Mucosa of gallbladder (tissue), 1 donor: ENCODE measurements at regions not wholly inside any gene's neighbourhood (a gene's known extent, or its start where the extent isn't known, plus 50 kb on each side); places are given as distances from the start of the nearest gene placed in this dataset.

Experiments used
- DNase-seq: peaks from one replicate; pipeline ENCODE4 v3.0.0-alpha.2; 2020; ENCODE audit warnings: low spot score
- donor health status: DM: no; HTN: no; CAD: no.

DNA sequence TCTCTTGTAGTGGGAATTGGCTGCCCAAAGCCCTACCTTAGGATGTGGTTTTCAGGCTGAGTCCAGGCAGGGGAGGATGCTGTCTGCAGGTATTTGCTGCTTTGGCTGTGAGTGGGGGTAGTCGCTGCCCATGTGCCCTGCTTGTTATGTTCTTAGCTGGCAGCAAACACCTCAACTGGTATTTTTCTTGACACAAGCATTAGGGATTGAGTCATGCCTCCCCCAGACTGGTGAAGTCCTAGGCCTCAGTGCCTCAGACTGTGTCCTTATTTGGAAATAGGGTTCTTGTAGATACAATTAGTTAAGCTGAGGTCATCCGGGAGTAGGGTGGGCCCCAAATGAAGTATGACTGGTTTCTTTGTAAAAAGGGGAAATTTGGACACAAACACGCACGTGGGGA lies 808.3 kb upstream of the EEF2KMT start:
- DNase-seq: no peak

DNA sequence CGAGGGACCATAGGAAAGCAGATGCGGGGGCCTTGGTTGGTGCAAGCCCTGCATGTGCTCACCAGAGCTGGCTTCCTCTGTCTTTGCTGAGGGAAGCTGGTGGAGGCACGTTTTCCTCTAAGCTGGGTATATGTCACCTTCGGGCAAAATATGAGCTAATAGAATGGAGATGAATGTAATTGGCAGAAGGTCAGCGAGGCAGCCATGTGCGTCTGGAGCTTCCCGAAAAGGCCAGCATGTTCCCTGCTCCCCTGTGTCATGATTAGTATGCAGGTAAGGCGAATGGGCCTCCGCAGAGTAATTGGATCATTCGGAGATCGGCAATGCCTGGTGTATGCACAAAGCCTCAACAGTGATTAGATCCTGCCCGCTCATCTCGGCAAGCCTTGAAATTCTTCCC lies 806.2 kb upstream of the EEF2KMT start:
- DNase-seq: no peak

DNA sequence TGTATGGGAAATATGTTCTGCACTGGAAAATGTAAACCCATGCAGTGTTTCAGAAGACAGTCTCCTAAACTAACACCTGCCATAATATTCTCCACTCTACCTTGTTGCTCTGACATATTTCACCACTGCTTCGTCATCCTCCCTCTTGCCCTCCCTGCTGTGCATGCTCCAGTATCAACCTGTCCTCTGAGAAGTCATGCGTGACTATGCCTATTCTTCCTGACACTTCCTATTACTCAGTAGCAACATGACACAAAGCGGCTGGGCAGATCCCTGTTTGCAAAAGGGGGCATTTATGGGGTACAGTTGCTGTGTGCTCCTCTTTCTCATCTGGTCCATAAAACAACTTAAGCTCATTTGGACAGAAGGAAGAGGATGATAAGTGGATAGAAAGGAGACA lies 805.6 kb upstream of the EEF2KMT start:
- DNase-seq: no peak

DNA sequence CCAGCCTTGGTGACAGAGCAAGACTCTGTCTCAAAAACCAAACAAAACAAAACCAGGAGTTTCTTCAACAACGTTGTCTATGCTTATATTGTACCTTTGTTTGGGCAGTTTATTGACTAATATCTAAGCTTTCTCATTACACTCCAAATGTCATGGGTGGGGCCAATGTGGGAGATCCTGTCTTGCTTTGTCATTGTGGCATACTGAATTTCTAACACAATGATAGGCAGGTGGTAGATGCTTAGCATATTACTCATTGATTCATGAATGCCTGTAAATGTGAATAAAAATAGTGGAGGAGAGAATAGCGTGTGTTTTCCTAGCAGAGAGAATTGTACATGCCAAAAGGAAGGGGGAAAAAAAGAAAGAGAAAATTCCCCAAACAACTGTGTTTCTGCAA lies 802.5 kb upstream of the EEF2KMT start:
- no peak for DNase-seq

DNA sequence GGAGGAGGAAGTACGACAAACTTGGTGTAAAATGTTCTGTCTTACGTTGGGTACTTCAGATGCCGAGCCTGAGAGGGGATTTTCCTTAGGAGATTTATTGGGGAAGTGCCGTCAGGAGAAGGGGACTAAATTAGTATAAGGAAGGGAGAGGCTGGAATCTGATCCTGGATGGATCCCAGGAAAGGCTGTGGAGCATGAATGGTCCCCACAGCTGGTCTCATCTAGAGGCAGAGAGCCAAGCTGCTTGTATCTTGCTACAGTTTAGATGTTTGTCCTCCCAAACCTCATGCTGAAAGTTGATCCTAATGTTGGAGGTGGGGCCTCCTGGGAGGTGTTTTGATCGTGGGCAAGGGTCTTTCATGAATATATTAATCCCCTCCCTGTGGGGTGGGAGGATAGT lies 798.4 kb upstream of the EEF2KMT start:
- DNase-seq: no peak

DNA sequence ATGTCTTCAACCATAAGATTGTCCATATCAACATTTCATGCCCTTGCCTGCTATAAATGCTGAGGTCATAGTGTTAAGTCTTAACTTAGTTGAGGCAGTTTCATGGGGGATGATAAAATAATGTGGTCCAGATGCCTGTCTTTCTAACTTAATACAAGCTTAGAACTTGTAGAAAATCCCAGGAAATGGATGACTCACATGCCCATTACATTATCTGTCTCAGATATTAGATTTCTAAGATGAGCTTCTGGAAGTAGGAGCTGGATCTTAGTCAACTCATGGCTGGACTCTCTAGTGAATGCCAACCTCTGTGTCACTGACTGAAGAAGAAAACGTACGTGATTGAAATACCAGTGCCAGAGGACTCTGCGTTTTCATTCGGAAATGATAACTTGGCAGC lies 797.5 kb upstream of the EEF2KMT start:
- no peak for DNase-seq

DNA sequence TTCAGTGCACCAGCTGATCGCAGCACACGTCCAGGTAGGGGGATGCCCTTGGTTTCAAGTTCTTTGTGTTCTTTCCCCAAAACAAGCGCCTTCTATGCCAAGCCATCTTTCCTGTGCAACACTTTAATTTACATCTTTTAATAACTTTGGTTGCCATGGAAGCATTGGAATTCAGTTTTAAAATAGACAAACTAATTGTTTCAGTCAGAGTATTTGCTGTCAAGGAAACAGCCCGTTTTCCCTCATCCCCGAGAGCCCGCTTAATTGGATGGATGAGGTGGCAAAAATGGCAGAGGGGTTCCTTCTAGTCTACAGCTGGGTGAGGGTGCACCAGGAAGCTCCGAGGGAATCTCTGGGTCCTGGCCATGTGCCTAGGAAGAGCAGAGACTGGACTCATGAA lies 793.7 kb upstream of the EEF2KMT start:
- DNase-seq: no peak

DNA sequence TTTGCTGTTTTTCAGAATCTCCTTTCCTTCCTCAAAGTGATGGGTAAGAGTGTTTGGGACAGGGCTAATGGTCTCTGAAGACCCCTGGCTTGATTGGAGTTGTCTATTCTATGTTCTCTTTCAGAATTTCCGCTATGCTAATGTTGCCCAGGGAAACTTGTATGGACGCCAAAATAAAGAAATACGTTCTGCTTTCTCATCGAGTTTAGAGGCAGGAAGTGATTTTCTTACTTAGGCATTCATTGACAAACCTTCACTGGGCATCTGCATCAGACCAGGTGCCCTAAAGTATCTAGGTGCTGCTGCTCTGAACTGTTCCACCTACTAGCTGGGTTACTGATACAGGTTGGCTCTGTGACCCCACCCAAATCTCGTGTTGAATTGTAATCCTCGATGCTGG lies 787.9 kb upstream of the EEF2KMT start:
- DNase-seq: no peak

DNA sequence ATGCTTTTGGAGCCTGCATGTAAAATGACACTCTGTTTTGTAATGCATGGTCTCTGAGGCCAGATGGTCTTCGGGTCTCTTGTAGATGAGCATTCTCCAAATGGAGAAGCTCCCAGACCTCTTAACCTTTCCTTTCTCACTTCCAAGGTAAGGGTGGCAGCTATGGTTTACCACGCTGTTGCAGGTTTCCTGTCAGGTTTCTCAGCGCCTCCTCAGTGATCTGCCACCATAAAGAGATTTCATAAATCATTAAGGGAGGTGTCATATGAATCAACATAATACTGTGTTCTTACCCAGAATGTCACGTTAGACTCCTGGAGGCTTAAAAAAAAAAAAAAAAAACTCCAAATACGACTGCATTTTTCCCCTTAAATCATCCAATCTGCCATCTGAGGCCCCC lies 787.4 kb upstream of the EEF2KMT start:
- DNase-seq: no peak

DNA sequence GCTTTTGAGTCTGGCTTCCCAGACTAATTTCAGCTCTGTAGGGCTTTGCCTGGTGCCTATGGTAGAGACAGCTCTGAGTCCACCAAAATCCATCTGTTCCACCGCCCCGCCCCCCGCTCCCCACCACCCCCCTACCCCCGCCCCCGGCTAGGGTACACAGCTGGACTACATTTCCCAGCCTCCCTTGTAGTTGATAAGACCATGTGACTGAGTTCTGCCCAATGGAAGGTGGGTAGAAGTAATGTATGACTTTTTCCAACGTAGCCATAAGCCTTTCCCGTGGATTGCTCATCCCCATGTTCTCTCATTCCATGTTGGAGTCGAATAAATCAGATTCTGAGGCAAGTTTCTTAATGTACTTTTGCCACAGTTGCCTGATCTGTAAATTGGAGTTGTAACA lies 786.7 kb upstream of the EEF2KMT start:
- no peak for DNase-seq

DNA sequence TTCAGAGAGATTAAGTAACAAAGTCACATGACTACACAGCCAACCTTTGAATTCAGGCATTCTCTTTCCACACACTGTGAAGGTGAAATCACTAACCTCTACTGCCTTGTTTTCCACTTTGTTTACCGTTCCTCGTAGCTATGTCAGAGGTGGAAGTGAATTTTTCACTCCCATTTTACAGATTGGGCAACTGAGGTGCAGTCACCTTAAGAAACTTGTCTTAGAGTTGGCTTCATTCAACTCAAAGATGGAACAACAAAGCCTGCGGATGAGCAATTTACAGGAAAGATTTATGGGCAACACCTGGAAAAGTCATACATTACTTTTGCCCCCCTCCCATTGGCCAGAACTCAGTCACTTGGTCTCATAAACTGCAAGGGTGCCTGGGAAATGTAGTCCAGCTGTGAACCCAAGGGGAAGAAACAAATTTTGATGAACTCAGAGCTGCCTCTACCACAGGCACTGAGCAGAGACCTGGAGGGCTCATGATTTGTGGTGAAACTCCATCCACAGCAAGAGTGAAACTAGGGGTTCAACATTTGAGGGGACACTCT lies 784.6 kb upstream of the EEF2KMT start:
- no peak for DNase-seq

DNA sequence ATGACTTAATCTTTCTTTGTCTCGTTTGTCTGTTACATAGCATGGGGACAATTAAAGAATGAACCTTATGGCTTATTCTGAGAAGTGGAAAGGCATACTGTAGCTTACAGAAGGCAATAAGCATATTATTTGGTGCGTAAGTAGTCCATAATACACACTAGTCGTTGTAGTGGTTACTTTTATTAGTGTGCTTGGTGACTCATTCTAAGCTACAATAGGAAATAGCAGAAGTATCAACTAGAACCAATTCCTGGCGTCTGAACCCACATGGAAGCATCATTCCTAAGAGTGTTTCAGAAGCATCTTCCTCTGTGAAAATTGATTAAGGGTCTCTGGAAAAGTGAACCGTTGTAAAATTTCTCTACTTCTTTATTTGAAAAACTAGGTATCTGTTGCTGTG lies 777.8 kb upstream of the EEF2KMT start:
- no peak for DNase-seq

DNA sequence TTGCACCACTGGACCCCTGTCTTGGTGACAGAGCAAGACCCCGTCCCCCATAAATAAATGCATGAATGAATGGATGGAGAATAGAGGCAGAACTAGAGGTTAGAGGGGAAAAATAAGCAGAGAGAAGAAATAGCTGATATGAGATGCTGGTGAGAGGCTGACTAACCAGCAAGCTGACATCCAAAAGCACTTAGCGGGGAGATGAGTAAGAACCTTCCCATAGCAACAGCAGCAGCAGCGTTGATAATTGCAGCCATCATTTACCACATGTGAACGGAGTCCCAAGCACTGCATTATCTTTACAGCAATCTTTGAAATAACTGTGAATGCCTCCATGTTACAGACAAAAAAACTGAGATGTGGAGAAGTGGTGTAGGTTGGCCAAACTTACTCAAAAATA lies 777.3 kb upstream of the EEF2KMT start:
- DNase-seq: no peak

DNA sequence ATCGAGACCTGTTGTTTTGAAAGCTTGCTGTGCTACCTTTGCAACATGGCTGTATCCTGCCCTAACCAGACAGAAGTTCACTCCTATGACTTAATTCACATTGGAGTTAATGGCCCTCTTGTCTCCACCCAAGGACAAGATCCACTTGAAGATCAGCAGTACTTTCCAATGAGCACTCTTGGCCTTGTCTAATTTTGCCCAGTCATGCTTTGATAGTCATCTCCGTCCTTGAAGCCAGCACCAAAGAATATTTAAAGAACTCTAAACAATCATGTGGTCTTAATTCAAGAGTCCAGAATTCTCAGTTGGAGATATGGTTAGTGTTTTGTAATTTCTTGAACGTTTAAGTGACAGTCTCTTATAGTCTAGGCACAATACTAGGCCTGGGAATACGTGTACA lies 775.6 kb upstream of the EEF2KMT start:
- no peak for DNase-seq

DNA sequence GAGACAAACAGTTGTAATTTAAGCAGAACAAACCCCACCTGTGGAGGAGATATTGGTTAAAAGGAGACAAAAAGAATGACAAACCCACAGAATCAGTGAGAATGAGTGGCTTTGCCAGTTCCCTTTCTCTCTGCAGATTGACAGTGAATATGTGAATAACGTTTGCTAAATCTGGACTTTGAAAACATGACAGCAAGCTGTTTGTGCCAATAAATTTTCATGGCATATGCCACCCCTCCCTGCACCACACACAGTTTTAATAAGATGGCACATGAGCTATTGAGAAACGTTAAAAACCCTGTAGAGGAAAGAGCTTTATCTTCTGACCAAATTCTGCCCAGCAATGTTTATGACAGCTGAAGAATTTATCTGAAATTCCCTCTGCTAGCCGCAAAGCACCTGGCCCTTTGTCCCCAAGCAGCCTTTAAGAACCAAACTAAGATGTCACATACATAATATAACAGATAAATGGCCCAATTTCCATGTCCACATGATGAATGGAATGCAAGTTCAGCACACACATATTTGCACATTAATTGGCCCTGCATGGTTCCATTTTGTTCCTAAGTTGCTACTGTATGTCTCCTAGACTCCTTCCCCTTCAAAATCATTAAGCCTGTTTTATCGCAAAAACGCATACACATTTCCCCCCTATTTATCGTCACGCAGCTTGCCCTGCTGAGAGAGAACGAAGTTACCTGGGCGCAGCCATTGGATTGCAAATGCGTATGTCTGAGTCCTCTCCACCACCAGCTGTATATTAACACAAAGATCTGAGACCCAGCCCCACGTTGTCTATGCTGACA lies 773.5 kb upstream of the EEF2KMT start:
- no peak for DNase-seq

DNA sequence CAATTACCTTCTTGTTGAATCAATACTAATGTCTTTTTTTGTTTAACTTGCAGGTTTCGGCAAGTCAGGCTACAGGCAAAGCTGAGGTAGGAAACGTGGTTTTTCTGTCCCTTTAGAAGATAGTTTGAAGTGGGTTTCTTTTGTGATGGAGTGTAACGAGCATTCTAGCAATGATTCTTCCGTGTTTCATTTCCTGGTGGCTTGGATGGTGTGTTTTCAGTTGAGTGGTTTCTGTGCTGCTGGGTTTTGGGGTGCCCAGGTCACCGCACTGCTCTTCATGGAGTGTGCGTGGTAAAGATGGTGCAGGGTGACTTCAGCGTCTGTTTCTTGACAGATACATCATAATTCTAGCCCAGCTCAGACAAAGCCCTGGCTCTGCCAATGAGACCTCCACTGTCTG lies 769.7 kb upstream of the EEF2KMT start:
- DNase-seq: no peak

DNA sequence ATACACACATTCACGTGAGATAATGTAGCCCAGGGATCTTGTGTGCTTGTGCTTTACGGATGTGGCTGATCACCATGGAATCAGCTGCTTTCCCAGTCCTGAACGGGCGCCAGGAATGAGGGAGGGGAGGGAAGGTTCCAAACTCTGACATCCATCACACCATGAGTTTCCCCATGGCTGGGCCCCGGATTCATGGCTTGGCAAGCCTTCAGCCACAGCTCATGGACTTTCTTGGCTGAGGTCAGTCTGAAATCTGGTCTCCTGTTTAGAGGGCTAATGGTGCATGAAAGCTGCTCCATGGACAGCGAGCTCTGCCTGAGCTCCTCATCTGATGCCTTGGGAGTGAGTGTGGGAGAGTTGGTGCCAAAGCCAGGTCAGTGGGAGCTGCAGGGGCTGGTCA lies 767.6 kb upstream of the EEF2KMT start:
- DNase-seq: no peak

DNA sequence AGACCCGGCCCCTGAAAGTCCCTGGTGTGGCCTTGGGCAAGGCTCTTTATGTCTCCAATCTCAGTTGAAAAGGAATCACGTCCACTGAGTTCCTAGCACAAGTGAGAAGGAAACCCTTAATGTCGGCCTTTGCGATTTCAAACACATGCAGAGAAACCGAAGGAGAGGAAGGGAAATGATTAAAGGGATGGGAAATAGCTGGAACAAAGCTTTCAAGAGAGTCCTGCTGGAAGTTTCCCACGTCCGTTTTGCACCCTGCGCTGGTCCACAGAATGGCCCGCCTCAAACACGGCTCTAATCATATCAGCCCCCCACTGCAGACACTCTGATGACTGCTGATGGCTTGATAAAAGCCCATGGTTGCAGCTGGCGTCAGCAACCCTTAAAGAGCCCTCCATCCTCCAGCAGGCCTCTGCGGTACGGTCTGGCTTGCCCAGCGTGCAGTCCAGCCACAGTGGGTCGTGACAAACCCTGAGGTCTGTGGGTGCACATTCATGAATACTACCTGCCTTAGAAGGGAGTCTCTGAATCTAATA lies 765.5 kb upstream of the EEF2KMT start:
- DNase-seq: no peak

DNA sequence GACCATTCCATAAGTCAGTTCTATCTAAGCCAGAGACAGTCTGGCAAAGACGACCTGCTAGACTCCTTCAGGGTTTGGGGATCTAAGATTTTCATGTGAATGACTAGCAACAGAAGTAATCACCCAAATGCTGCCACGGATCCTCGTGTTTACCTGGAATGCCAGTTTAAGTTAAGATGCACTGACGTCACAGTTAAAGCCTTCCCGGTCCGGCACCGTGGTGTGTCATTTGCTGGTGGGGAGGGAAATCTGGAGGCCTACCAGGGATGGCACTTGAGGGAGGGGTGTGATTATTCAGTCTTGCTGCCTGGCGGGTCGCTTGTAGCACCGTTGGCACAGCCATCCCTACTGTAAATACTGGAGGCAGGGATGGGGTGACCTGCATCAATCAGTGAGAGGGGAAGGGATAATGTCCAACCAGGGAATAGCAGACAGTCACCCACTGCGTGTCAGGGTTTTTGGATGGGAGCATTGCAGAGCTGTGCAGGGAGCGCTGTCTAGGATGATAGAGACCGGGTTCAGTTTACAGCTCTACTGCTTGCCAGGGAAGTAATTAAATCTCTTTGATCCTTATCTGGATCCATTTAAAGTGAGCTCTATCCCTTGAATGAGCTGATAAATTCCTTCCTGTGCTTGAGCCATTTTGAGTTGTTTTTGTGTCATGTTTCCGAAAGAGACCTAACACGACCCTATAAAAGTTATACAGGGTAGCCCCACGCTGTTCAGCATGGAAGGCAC lies 764.7 kb upstream of the EEF2KMT start:
- no peak for DNase-seq

DNA sequence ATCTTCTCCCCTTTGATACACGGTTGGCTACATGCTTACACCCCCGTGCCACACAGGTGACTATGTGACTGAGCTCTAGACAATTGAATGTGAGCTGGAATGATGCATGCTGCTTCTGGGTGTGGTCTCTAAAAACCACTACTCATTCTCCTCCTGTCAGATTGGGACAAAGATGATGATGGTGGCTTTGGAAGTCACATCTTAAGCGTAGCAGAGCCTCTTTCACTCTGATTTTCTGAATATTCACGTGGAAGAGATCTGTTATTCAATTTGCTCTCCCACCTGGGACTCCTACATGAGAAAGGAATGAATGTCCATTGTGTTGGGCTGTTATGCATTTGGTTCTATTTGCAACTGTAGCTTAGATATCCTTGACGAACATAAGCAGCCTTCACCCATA lies 763.6 kb upstream of the EEF2KMT start:
- no peak for DNase-seq

DNA sequence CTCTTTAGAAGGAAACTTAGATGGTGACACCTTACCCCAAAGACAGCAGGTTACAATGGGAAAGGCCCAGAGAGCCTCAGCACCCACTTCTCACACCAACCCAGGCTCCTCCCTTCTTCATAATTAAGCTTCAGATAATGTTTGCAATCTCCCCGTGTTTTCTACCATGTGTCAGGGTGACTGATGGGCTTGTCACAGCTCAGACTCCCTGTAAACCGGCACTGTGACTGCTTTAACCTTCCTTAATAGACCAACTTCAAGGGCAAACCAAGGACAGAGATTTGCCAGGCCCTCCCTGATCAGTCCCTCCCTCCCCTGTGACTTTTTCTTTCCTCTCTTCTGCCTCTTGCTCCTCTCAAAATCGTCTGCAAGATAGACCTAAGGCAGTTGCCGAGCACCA lies 760.6 kb upstream of the EEF2KMT start:
- no peak for DNase-seq

DNA sequence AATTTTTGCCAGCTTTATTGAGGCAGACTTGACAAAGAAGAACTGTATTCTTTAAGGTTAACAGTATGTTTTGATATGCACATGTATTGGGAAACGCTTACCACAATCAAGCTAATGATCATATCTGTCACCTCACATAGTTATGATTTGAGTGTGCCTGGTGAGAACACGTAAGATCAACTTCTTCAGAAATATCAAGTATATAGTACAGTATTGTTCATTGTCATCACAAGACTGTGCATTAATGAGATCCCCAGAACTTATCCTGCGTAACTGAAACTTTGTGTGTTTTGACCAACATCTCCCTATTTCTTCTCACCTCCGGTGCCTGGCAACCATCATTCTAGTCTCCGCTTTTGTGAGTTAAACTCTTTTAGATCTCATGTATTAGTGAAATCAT lies 756.4 kb upstream of the EEF2KMT start:
- DNase-seq: no peak

DNA sequence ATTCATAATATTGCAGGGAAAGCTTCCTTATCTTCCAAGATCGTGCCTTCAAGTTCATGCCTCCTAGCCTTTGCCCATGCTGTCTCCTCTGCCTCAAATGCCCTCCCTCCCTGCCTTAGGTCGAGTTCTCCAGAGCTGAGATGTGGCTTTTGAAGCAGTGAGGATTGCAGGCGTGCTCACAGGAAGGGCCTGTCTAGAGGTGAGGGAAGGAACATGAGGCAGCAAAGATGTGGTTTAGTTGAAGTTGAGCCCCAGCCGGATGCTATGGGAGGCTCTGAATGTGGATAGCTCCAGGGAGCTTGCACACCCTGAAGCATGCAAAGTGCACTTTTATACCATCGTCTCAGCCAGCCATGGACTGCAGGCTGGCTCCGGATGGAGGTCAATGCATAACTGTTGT lies 754.6 kb upstream of the EEF2KMT start:
- no peak for DNase-seq
